ENCODE measurements at regions not wholly inside any gene's neighbourhood (a gene's known extent, or its start where the extent isn't known, plus 50 kb on each side); places are given as distances from the start of the nearest gene placed in this dataset.

DNA sequence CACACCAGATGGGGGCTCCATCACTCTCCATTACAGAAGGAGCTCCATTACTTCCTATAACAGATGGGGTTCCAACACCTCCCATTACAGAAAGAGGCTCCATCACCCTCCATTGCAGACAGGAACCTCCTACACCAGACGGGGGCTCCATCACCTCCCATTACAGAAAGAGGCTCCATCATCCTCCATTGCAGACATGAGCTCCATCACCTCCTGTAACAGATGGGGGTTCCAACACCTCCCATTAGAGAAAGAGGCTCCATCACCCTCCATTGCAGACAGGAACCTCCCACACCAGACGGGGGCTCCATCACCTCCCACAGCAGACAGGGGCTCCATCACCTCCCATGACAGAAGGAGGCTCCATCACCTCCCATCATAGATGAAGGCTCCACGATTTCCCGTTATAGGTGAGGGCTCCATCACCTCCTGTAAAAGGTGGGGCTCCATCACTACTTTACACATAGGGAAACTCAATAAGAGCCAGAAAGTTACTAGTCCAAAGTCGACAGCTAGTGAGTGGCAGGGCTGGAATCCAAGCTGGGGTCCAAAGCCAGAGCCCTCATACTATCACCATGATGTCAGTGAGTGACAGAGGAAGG, 224.8 kb downstream of the RBFOX3 start:
- H3K4me1 ChIP-seq (ENCODE audit: insufficient read depth, low read length), result no peaks in the 10 kb centered on the region
- in situ Hi-C loops (cut with HindIII; ENCODE audit: extremely low pct_ligation_motif_present, low pct_unique_long_range_greater_than_20kb) (loop anchor here (5.0 kb wide), 2 partner anchors 199 to 299 kb away; no protein-coding TSS in a partner anchor), intact Hi-C loops (cut with micrococcal nuclease; ENCODE audit: unreplicated experiment) (no loop called here)
- H3K27ac ChIP-seq (ENCODE audit: extremely low read length, insufficient read depth, low read length), result no peak overlapping the region
- no TSS peak for BruUV-seq (replicated peaks)
- WGBS (ENCODE audit: low lambda C conversion rate), result 3% methylated on average over 5 of the region's 5 CpGs
- H3K4me3 ChIP-seq (replicated peaks in 1 of 3; ENCODE audit: insufficient read depth in 1 of 3, low read depth in 2 of 3, low read length in 3 of 3), result no peak overlapping the region
- ChIA-PET CTCF (ENCODE audit: low intra/inter-chr PET ratio, low total read pairs) (no interaction called here), POLR2A (no interaction called here)
- no peaks in the 10 kb centered on the region for H3K9me3 ChIP-seq (ENCODE audit: low read length)
- H2AFZ ChIP-seq (ENCODE audit: low read length), result no peak overlapping the region
- DNase-seq (ENCODE audit: low spot score) (no peak), ATAC-seq (no peak), FAIRE-seq (no peak)
- no peak overlapping the region for H3K4me2 ChIP-seq (ENCODE audit: low read depth, low read length)
- H3K36me3 ChIP-seq (replicated peaks in 1 of 2; ENCODE audit: control insufficient read depth in 1 of 2, insufficient read depth in 2 of 2, low read length in 2 of 2), result no peaks in the 10 kb centered on the region
- H3K27me3 ChIP-seq (ENCODE audit: control insufficient read depth in 1 of 2, insufficient read depth in 2 of 2, low read length in 2 of 2), result peaks cover 29 to 76% of the 10 kb centered on the region in 2 experiments
- TF ChIP-seq SRF (IDR thresholded peaks at IDR 0.05; ENCODE audit: low read depth, low read length), result no peak
- TF ChIP-seq, protein P1, sequence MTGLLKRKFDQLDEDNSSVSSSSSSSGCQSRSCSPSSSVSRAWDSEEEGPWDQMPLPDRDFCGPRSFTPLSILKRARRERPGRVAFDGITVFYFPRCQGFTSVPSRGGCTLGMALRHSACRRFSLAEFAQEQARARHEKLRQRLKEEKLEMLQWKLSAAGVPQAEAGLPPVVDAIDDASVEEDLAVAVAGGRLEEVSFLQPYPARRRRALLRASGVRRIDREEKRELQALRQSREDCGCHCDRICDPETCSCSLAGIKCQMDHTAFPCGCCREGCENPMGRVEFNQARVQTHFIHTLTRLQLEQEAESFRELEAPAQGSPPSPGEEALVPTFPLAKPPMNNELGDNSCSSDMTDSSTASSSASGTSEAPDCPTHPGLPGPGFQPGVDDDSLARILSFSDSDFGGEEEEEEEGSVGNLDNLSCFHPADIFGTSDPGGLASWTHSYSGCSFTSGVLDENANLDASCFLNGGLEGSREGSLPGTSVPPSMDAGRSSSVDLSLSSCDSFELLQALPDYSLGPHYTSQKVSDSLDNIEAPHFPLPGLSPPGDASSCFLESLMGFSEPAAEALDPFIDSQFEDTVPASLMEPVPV (CRISPR knock-in tag; IDR thresholded peaks at IDR 0.05), result no peak
- no peak for TF ChIP-seq ZNF354B (CRISPR knock-in tag; IDR thresholded peaks at IDR 0.05)
- no peak for TF ChIP-seq ZNF766 (CRISPR knock-in tag; IDR thresholded peaks at IDR 0.05; ENCODE audit: borderline replicate concordance)
- no peak for TF ChIP-seq ZNF780A (CRISPR knock-in tag; IDR thresholded peaks at IDR 0.05)
- no peak for TF ChIP-seq EHMT2 (IDR thresholded peaks at IDR 0.05; ENCODE audit: borderline replicate concordance, low read depth, low read length)
- TF ChIP-seq, protein P2, sequence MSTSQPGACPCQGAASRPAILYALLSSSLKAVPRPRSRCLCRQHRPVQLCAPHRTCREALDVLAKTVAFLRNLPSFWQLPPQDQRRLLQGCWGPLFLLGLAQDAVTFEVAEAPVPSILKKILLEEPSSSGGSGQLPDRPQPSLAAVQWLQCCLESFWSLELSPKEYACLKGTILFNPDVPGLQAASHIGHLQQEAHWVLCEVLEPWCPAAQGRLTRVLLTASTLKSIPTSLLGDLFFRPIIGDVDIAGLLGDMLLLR (CRISPR knock-in tag; IDR thresholded peaks at IDR 0.05), result no peak
- no peak for TF ChIP-seq CCDC6 (CRISPR knock-in tag; IDR thresholded peaks at IDR 0.05)
- no peak for TF ChIP-seq PRMT3 (CRISPR knock-in tag; IDR thresholded peaks at IDR 0.05; ENCODE audit: borderline replicate concordance, low read depth)
- TF ChIP-seq, protein P3, sequence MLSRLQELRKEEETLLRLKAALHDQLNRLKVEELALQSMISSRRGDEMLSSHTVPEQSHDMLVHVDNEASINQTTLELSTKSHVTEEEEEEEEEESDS (CRISPR knock-in tag; IDR thresholded peaks at IDR 0.05; ENCODE audit: borderline replicate concordance), result no peak
- TF ChIP-seq ZNF556 (CRISPR knock-in tag; IDR thresholded peaks at IDR 0.05; ENCODE audit: borderline replicate concordance), result no peak
- H3K79me2 ChIP-seq (ENCODE audit: insufficient read depth, low read length), result no peaks in the 10 kb centered on the region
- no peaks in the 10 kb centered on the region; the same call in 1 of the 2 replicates for H4K20me1 ChIP-seq (ENCODE audit: insufficient read depth, low read length)
- H3K9ac ChIP-seq (ENCODE audit: insufficient read depth, low read depth, low read length), result no peak overlapping the region

Measured in HepG2 (cell line).